GM19240 (cell line): ENCODE measurements at regions not wholly inside any gene's neighbourhood (a gene's known extent, or its start where the extent isn't known, plus 50 kb on each side); places are given as distances from the start of the nearest gene placed in this dataset.
A peak's percentile ranks its signal among the peaks of the same experiment; 100 is the strongest.

Experiments
- DNase-seq: peaks from one replicate; pipeline ENCODE4 v3.0.0; 2011; ENCODE audit warnings: low spot score; ENCODE audit not compliant: insufficient read length

DNA sequence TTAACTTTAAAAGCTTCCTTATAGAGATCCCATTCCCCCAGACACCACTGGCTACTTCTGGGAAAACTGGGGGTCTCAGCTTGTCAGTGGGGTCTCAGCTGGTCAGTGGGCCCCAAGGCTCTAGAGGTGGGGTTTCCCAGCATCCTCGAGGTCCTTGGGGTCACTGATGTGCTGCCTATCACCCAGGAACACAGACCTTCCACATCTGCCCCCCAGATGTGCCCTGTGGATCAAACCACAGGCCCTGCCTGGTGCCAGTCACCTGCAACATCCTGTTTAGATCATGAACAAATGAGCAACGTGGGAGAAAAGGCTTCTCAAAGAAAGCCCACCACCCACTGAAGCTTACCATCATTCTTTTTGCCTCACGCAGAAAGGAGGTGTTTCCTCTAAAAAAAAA, 165.6 kb upstream of the FSTL4 start:
- no peak for DNase-seq

DNA sequence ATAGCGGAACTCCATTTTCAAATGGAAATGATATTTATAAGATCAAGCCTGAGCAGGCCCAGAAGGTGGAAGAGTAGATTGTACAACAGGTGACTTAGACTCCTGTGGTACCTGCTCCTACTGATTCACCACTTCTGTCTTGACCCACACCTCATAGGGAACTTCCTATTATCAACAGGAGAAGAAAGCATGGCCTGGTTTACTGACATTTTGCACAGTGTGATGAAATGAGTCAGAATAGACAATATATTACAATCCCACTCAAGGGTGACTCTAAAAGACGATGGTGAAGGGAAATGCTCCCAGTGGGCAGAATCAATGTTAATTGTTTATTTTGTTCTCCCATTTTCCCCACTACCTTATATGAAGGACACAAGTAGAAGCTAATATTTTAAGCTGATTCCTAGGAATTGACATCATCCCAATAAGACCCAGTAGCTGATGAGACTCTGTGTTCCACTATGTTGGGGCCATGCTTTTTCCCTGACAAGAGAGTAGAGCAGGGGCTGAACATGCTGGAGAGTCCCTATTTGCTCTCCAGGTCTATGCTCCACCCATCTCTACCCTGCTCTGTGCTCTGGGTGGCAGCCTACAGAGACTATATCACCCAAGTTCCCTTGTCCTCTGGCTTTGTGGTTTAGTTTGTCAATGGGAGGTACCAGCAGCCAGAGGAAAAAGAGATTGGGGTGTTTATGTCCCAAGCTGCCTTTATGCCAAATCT, 163.4 kb upstream of the FSTL4 start:
- DNase-seq = no peak

DNA sequence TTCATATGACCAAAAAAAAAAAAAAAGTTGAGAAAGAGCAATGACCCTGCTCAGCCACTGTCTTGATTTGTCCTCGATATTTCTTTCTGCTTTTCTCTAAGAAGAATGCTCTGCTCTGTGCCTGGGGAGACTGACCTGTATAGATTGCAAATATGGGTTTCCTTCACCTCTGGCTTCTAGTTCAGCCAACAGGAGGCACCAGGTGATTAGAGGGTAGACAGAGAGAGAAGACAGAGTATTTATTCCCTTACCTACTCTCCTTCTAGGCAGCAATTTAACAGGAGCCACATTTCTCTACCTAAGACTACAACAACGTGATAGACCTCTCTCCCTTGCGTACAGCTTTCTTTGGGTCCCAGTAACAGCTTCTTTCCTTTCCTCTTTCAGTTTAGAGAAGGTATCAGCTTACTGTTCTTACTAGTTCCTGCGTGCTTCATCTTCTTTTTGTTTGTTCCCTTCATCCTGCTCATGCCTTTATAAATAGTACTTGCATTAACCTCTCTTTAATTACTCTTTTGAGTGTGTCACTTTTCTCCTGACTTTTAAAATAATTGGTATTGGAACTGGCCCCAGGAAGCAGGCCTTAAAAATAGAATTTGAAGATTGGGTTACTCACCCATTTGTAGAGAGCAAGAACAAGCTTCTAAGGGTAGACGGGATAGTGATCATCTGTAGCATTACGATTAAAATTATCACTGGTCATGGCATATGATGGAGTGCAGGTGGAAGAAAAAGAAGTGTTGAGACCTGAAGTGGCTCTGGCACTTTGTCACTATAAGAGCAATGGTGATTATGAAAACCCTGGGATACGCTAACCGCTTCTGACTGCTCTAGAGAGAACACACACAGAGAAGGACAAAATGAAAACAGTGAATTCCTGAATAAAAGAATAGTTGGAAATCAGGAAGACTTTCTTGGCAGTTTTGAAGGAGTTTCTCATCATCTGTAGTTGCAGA, 161.2 kb upstream of the FSTL4 start:
- no peak for DNase-seq

DNA sequence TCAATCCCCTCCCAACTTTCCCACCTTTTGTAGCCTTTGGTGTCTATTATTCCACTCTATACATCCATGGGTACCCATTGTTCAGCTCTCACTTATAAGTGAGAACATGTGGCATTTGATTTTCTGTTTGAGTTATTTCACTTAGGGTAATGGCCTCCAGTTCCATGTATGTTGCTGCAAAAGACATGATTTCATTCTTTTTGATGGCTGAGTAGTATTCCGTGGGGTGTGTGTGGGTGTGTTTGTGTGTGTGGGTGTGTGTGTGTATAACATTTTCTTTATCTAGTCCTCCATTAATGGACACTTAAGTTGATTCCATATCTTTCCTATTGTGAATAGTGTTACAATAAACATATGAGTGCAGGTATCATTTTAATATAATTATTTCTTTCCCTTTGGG, 157.5 kb upstream of the FSTL4 start:
- no peak for DNase-seq

DNA sequence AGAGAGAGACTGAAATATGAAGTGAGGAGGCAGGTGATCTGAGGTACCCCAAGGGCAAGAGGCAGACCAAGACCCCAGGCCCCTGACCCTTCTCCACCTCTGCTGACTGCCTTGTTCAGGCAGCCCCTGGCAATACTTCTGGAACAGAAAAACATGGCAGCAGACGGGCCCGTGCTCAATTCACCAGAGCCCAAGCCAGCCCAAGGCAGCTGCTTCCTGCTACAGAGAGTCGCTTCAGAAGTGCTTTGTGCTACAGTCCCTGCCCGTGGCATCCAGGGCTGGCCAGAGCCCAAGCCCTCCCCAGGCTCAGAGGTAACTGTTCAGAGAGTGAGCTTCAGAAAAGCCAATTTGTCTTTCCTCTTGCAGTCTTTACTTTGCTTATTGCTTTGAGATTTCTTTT, 151.4 kb upstream of the FSTL4 start:
- no peak for DNase-seq

DNA sequence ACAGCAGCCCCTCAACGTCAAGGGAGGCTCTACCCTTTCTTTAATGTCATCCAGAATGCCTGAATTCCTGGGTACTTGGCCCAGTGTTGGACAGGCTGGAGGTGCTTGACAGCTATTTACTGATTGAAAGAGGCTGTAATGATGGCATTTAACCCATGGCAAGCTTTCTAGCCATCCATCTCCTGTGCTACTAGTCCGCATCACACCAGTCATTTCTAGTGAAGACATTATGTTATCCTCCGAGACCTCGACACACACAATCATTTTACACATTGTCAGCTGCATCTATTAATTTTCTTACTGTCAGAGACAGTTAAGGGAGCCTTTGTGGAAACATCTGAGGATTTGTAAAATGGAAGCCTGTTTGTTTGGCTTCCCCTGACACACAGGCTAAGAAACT, 149.3 kb upstream of the FSTL4 start:
- no peak for DNase-seq

DNA sequence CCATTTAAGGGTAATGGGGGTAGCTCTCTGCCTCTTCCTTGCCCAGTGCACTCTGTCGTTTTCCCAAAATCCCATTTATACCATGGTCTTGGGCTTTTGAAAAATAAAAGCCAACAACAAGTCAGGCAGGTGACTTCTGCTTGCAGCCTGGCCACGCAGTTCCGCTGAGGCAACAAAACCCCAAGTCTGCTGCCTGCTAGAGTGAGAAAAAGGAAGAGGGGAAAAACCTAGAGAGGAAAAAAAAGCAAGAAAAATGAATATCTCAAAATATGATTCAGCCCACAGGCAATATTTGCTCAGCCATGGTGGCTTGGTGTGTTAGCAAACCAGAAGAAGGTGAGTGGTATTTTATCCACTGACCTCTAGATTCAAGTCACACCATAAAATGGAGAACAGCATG, 148.2 kb upstream of the FSTL4 start:
- DNase-seq = no peak

DNA sequence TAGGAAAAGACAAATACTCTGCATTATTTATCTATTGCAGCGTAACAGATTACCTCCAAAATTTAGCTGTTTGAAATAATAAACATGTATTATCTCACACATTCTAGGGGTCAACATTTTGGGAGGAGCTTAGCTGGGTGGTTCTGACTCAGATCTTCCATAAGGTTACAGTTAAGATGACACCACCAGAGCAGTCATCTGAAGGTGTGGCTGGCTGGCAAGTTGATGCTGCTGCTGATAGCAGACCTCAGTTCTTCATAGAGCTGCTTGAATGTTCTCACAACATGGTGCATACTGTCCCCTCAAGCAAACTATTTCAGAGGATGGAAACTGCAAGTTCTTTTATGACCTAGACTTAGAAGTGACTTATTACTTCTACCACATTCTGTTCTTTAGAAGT, 146.3 kb upstream of the FSTL4 start:
- no peak for DNase-seq

DNA sequence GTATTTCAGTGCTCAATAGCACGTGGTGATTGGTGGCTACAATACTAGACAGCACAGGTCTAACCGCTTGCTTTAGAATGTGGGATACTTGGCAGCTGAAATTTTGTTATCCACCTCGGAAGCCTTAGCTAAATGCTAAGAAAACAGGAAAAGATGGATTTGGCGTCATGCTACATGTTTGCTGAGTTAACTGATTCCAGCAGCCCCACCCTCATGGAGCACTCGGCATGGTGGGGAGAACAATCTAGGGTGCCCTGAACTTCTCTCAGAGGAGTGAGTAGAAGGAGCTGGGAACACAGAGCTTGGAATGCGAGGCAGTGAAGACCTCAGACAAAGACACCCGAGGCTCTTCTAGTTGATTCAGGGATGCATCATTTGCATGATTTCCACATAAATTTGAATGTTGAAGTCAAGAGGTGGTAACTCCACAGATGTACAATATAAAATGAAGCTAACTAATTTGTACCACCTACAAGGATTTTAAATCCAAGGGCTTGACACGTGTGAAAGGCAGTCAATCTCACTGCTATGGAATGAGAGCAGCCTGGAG, 145.1 kb upstream of the FSTL4 start:
- no peak for DNase-seq

DNA sequence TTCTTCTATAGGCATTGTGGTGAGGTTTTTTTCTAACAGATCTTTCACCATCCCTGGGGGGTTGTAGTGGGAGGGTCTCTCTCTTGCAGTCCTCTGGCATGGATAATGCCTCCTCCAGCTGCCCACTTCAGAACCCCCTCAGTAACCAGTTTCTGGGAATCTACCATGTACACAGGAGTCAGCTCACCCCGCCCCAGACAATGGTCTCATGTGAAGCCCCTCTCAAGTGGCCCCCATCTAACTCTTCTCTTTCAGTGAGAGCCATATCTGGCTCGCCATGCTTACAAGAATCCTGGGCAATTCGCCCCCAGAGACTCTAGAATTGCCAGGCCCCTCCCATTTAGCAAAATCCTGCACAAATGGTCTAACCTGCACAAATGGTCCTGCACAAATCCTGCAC, 144.4 kb upstream of the FSTL4 start:
- DNase-seq = no peak

DNA sequence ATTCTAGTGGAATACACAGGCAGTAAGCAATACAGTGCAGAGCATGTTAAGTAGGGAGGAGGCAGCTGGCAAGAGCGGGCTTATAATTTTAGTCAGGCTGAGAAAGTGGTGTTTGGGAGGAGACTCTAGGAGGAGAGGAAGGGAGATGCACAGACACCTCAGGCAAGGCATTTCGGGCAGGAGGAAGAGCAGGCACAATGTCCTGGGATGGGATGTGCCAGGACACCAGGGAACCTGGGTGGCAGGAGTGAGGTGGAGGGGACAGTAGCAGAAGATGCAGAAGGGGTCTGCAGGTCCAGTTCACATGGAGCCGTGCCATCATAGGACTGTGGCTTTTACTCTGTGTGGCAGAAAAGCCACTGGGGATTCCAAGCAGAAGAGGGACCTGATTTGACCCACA, 143.7 kb upstream of the FSTL4 start:
- DNase-seq = no peak

DNA sequence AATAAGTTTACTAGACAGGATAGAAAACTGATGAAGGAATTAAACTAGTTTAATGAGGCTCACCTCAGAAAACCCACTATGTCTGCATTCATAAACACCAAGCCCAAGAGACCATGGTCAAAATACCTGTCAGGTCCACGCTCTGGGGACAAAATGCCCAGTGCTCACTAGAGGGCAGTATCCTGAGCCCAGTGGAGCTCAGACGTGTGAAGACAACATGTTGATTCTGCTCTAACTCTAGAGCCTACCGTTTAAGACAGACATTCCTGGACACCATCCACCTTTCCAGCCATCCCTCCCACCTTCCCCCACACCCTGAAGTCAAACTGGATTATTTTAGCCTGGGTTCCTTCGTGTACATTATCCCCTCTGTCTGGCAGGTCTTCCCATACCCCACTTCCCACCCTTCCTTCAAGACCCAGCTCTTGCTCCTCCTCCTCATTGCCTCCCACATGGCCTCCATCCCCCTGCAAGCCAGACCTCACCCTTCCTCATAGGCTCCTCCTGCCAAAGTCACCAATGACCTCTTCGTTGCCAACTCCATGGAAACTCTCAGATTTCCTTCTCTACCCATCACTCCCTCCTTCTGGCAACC, 142.3 kb upstream of the FSTL4 start:
- DNase-seq = peak; percentile 35

DNA sequence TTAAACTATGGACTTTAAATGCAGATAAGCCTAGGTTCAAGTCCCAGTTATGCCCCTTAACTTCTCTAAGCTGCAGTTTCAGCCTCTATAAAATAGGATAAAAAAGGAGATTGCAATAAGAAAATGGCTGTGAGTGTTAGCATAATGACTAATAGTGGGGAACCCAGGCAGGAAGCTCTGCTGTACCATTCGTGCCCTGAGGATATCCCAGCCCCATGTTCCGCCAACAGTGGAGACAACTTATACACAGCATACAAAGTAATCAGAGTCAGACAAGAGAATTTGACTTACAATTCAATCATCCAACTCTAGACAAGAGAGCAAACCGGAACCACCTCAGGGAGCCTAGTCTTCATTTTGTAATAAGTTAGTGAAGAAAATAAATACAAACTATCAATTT, 141.5 kb upstream of the FSTL4 start:
- no peak for DNase-seq

DNA sequence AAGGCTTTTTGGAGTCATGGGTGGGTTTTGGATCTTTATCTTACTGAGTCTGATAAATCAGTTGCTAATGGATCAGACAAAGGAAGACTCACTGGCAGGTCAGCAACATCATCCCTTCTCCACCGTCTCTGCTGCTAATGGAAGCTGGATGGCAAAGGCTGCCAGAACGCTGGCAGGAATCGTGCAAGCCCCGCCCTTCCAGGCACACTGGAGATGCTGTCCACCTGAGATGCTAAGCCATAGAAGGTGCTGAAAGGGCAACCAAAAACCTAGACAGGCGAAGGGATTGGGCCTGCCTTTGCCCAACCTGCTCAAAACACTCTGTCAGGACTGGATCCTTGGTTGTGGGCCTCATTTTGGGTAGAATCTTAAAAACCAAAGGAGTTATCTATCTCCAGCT, 139.5 kb upstream of the FSTL4 start:
- DNase-seq = no peak

DNA sequence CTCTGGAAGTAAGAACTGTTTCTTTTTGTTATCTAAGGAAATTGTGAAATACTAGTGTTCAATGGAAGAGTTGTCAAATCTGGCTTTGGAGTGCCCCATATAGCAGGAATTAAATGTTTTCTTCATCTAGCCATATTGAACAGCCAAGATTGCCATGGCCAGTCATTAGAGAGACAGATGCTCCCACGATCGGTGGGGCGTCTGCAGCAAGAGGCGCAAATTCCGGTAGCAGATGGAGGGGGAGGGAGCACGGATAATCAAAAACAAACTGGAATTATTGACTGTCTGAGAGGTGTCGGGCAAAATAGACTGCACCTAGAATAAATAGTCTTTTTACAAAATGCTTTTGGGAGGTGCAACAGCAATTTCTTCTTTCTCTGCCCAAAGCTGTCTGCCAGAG, 139.1 kb upstream of the FSTL4 start:
- DNase-seq = no peak

DNA sequence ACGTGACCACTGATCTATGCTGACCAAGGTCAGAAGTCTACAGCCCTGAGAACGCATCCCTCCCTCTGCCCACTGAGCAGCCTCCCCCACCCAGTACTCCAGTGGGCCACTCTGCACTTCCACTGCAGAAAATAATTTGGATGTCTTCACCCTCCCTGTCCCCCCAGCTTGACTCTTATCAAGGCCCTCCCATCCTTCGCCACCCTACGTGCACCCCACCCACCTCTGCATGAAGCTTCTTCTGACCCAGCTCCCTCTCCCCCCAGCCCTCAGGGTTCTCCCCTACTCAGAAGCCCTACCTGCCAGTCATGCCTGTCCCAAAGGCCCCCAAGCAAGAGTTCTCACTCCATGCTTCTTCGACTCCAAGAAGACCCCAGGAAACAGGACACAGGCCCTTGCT, 138.5 kb upstream of the FSTL4 start:
- DNase-seq = no peak

DNA sequence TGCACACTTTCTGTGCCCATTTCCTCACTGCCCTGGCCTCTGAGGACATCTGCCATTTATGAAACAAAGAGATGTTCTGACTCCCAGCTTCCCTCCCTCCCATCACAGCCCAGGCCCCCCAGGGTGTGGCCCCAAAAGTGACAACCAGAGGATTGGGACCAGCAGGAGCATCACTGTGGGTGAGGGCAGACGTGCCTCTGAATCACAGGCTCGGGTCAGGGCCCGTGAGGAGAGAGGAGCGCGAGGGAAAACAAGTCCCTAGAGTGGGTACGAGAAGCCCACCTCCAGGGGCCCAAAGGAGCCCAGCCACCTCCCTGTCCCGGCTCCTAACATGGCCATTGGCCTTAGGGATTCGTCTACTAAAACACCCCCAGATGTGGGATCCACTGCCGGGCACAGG, 138.0 kb upstream of the FSTL4 start:
- DNase-seq = no peak

DNA sequence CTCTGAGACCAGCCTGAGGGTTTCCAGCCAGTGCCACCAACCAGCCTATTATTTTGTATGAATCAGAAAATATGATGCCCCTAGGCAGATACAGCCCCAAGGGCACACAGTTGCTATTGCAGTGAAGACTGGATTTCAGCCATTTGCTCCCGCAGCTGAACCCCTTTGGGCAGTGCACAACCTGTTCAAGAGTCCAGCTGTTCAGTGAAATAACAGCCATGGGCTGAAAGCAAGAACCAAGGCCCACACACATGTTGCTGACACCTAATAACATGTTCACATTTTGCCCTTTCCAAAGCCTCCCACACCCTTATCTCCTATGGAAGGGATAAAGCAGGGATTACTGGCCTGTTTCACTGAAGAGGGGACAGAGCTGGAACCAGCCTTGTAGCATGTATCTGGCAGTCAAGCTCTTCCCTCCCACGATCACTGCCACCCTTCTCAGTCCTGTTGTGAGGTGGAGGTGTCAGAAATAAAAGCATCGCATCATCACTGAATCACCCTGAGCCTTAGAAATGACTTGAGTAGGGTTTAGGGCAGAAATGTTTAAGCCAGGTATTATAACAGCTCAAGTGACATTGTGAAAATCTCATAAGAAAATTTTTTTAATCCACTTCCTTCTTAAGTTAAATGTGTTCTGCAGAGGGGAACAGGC, 137.1 kb upstream of the FSTL4 start:
- no peak for DNase-seq

DNA sequence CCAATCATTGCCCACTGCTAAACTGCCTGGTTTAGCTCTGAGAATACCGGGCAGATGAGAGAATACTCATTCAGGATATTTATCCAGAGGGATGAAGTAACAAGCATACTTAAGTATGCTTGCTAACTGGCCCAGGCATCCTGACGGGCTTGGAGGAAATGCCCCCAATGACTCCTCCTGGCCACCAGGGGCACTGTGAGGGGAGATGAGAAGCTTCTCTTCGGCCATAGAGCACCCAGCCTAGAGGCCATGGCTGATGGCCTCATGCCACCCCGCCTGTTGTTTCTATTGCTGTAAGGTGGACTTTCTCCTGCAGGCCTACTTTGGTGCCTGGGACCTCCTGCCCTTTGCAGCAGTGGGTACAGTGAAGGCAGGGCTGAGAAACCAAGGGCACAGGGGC, 134.5 kb upstream of the FSTL4 start:
- peak; percentile 10 for DNase-seq

DNA sequence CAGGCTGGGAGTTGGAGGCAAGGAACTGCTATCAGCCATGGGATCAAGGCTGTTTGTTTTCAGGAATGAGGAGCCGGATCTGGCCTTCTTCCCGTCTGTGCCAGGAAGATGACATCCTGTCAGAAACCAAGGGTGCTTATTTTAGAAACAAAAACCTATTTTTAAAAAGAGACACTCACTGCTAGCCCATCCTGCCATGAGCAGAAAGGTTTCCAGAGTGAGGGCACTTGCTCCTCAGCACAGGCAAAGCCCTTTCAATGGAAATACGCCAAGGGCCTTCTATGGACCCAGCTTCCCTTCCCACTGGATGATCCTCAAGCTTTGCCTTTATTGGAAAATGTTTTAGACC, 132.6 kb upstream of the FSTL4 start:
- no peak for DNase-seq

DNA sequence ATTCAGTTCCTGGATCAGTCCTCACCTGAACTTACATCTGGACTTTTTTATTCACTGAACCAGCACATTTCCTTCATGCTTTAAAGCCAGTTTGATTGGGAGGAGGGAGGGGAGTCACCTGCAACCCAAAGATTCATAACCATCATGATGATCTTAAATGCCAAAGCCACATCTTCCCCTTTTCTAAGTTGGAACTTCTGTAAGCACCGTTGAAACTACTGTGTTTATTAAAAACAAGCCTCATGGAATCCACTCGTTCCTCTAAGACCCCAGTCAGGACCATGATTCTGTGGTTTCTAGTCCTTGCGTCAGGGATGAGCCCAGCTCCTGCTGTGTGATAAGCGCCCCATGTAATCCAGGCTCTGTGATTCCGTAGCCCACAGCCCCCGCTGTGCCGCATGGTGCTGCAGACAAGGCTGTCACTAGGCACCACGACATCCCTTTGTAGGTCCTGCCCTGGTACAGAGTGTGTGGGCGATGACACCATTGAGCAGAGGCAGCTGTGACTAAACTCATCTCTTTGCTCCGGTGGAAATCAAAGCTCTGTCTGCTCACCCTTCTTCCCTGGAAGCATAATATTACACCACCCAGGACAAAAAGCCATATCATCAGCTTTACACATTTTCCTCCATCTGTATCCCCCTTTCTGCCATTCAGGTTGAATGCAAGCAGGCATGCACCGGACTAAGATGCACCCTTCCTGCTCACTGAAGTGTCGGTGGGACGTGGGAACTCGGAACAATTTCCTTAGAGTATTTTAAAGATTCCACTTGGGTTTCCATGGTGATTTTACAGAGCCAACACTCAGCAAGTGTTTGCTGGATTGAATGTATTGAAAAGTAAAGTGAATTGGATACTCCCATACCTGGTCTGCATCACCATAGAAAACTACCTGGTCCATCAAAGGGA, 132.0 kb upstream of the FSTL4 start:
- no peak for DNase-seq
